K562 (cell line): ENCODE measurements at regions not wholly inside any gene's neighbourhood (a gene's known extent, or its start where the extent isn't known, plus 50 kb on each side); places are given as distances from the start of the nearest gene placed in this dataset.

Experiments used
- ATAC-seq: fragments of 200-7000 bp; cut with Tn5 transposase; 3 replicates; pipeline ENCODE4 v1.9.1; 2020; ENCODE audit warnings: moderate library complexity
- BruUV-seq: library from RNA; stranded (reverse); fragments of 400-500 nt; replicated peaks from 2 replicates; lab custom pipeline; 2021; lab: Mats Ljungman, UMichigan
- CTCF ChIA-PET: fragments of 300-600 bp; formaldehyde crosslinking; extraction: SDS; loops from one replicate; lab custom pipeline; 2021; ENCODE audit warnings: low intra/inter-chr PET ratio; lab: Yijun Ruan, JAX
- POLR2A ChIA-PET: fragments of 300-600, 350-650 bp; sonication (Branson Sonifier 250); formaldehyde crosslinking; extraction: SDS; loops from one replicate; lab custom pipeline; 2021; ENCODE audit warnings: antibody characterized with exemption, inconsistent platforms; lab: Yijun Ruan, JAX
- DNase-seq, 4 experiments: peaks; one replicate each; pipeline versions ENCODE4 v3.0.0 to v3.0.0-alpha.2; 2011 to 2018; ENCODE audit warnings: low spot score in 3 of 4, mixed read lengths in 3 of 4; ENCODE audit errors: extremely low read depth in 1 of 4
- FAIRE-seq: peaks from 2 replicates; lab custom pipeline; 2011; peaks lifted over from hg19 to GRCh38; lab: Jason Lieb, UNC
- H2AFZ ChIP-seq: 2 replicates; pipeline ENCODE4 v1.6.0; 2011; ENCODE audit warnings: low read depth, low read length, control low read depth, inconsistent platforms
- H3K27ac ChIP-seq: fragments of 200-600 bp; 3 replicates; pipeline ENCODE4 v1.8.0; 2011; ENCODE audit warnings: low read depth, mild to moderate bottlenecking, control low read depth, inconsistent platforms, low read length, moderate library complexity, mixed read lengths; ENCODE audit errors: extremely low read depth
- H3K27me3 ChIP-seq, 2 experiments: fragments of 300-600 bp in 1 of 2; 2 replicates in 1 of 2; 3 replicates in 1 of 2; pipeline versions ENCODE4 v1.6.0 to v1.8.0; 2011; ENCODE audit warnings: inconsistent platforms in 2 of 2, low read length in 2 of 2, mild to moderate bottlenecking in 1 of 2, mixed read lengths in 1 of 2, moderate library complexity in 1 of 2; ENCODE audit not compliant: control insufficient read depth in 2 of 2, insufficient read depth in 2 of 2
- H3K36me3 ChIP-seq: fragments of 300-600 bp; 3 replicates; pipeline ENCODE4 v1.8.0; 2011; ENCODE audit warnings: mild to moderate bottlenecking, low read length, inconsistent platforms; ENCODE audit not compliant: control insufficient read depth, insufficient read depth
- H3K4me1 ChIP-seq, 2 experiments: fragments of 200-600 bp in 1 of 2; replicated peaks in 1 of 2; 2 replicates in 1 of 2; 3 replicates in 1 of 2; pipeline versions ENCODE4 v1.5.1 to v1.8.0; 2011; ENCODE audit warnings: inconsistent platforms in 2 of 2, low read length in 2 of 2, mild to moderate bottlenecking in 1 of 2, mixed read lengths in 1 of 2, moderate library complexity in 1 of 2; ENCODE audit not compliant: control insufficient read depth in 2 of 2, insufficient read depth in 2 of 2
- H3K4me2 ChIP-seq: 2 replicates; pipeline ENCODE4 v1.6.1; 2011; ENCODE audit warnings: low read length, control low read depth, inconsistent platforms, mixed read lengths; ENCODE audit not compliant: insufficient read depth
- H3K4me3 ChIP-seq: fragments of 200-600 bp; sonication (generic), shearing (Covaris generic); 2 replicates; pipeline ENCODE4 v1.5.1; 2016; ENCODE audit warnings: control low read depth, inconsistent platforms
- H3K79me2 ChIP-seq: fragments of 200-600 bp; 3 replicates; pipeline ENCODE4 v1.8.0; 2011; ENCODE audit warnings: low read length, inconsistent platforms; ENCODE audit not compliant: control insufficient read depth, insufficient read depth
- H3K9ac ChIP-seq, 2 experiments: 2 replicates each; pipeline versions ENCODE4 v1.6.0 to v1.6.1; 2011; ENCODE audit warnings: low read depth in 2 of 2, low read length in 2 of 2, control low read depth in 1 of 2, inconsistent platforms in 1 of 2, mild to moderate bottlenecking in 1 of 2, mixed read lengths in 1 of 2; ENCODE audit not compliant: insufficient read depth in 1 of 2
- H3K9me1 ChIP-seq: one replicate; pipeline ENCODE4 v1.6.0; 2011; ENCODE audit warnings: inconsistent platforms, mild to moderate bottlenecking, low read length, moderate library complexity; ENCODE audit not compliant: control insufficient read depth, insufficient read depth
- H3K9me3 ChIP-seq: replicated peaks from 2 replicates; pipeline ENCODE4 v1.5.1; 2011; ENCODE audit warnings: low read depth, low read length, inconsistent platforms; ENCODE audit not compliant: control insufficient read depth, insufficient read depth
- H4K20me1 ChIP-seq: replicated peaks from 2 replicates; pipeline ENCODE4 v1.6.1; 2011; ENCODE audit warnings: low read length, inconsistent platforms, mixed read lengths; ENCODE audit not compliant: control insufficient read depth, insufficient read depth
- CHCHD3 ChIP-seq: fragments of 250-450 bp; sonication (Bioruptor Pico); IDR thresholded peaks from 2 replicates; pipeline ENCODE4 v2.1.2; 2022; ENCODE audit warnings: mild to moderate bottlenecking
- FUS ChIP-seq: fragments of 200-400 bp; formaldehyde crosslinking; optimal IDR thresholded peaks from 2 replicates; pipeline ENCODE3; 2017; ENCODE audit warnings: low read depth, low read length
- GABPB2 ChIP-seq: fragments of 250-450 bp; sonication (Bioruptor Pico); conservative IDR thresholded peaks from 2 replicates; pipeline ENCODE4 v1.5.1; 2021; ENCODE audit warnings: mild to moderate bottlenecking
- HNRNPLL ChIP-seq: fragments of 200-400 bp; formaldehyde crosslinking; IDR thresholded peaks from 2 replicates; pipeline ENCODE4 v1.6.1; 2017; ENCODE audit warnings: low read length, low read depth, mild to moderate bottlenecking; ENCODE audit not compliant: poor library complexity, severe bottlenecking
- MAZ ChIP-seq, 2 experiments: fragments of 450-650 bp in 1 of 2; sonication (generic) in 1 of 2; formaldehyde crosslinking; IDR thresholded peaks in 1 of 2; conservative IDR thresholded peaks in 1 of 2; 2 replicates each; pipeline versions ENCODE4 v1.4.0 to v1.5.0; 2020; ENCODE audit warnings: mild to moderate bottlenecking in 1 of 2, missing genetic modification reagents in 1 of 2
- MYNN ChIP-seq, 2 experiments: sonication (generic); formaldehyde crosslinking in 1 of 2; IDR thresholded peaks; 2 replicates each; pipeline versions ENCODE4 v1.5.0 to v1.6.1; 2016 to 2020; ENCODE audit warnings: antibody characterized with exemption in 1 of 2, missing genetic modification reagents in 1 of 2
- NCOA2 ChIP-seq, 2 experiments: fragments of 450-650 bp; IDR thresholded peaks; 2 replicates each; pipeline ENCODE4 v1.6.1; 2018; ENCODE audit warnings: mild to moderate bottlenecking in 2 of 2, moderate library complexity in 1 of 2; ENCODE audit not compliant: partially characterized antibody in 2 of 2
- RBM14 ChIP-seq: fragments of 200-400 bp; formaldehyde crosslinking; IDR thresholded peaks from 2 replicates; pipeline ENCODE4 v1.6.1; 2018; ENCODE audit warnings: low read depth, mild to moderate bottlenecking, low read length, moderate library complexity, borderline replicate concordance; ENCODE audit not compliant: insufficient read depth
- RFX1 ChIP-seq: fragments of 450-650 bp; IDR thresholded peaks from 2 replicates; pipeline ENCODE4 v1.6.1; 2016; ENCODE audit warnings: mild to moderate bottlenecking, moderate library complexity
- SP2 ChIP-seq: IDR thresholded peaks from 2 replicates; pipeline ENCODE4 v1.6.1; 2011; ENCODE audit warnings: mild to moderate bottlenecking, low read depth, low read length, moderate library complexity; ENCODE audit not compliant: poor library complexity, severe bottlenecking; ENCODE audit errors: extremely low read depth
- SREBF1 ChIP-seq: fragments of 150-350 bp; IDR thresholded peaks from 2 replicates; pipeline ENCODE4 v1.6.1; 2014; ENCODE audit warnings: antibody characterized with exemption, low read depth, low read length, borderline replicate concordance
- TSC22D4 ChIP-seq: fragments of 450-650 bp; IDR thresholded peaks from 2 replicates; pipeline ENCODE4 v1.6.1; 2016; ENCODE audit warnings: missing genetic modification characterization, missing biosample characterization, control low read depth
- ZNF644 ChIP-seq: fragments of 200-800 bp; sonication (Bioruptor generic); IDR thresholded peaks from 2 replicates; pipeline ENCODE4 v1.6.1; 2016; ENCODE audit warnings: low read depth, missing genetic modification characterization, missing compliant biosample characterization
- WGBS: fragments of 100-300 bp; shearing (Covaris generic); methylation state at CpG from one replicate; pipeline ENCODE4 v1.1.6; 2016; ENCODE audit warnings: low coverage, mixed read lengths; ENCODE audit not compliant: insufficient coverage; ENCODE audit errors: missing lambda C conversion rate; 5-methylcytosine and 5-hydroxymethylcytosine counted together
- in situ Hi-C: fragments of 300-500 bp; cut with MboI; formaldehyde crosslinking; loops from 4 replicates; pipeline ENCODE4 v1.15.0; 2018; ENCODE audit warnings: inconsistent platforms, mixed read lengths
- intact Hi-C: fragments of 100-400 bp; cut with micrococcal nuclease; formaldehyde crosslinking; loops from 2 replicates; pipeline ENCODE4 v1.14.2; 2022
- TF ChIP-seq, protein P1 (sequence below): fragments of 450-650 bp; formaldehyde crosslinking; IDR thresholded peaks from 2 replicates; pipeline ENCODE4 v1.4.0; 2022; ENCODE audit warnings: mild to moderate bottlenecking, moderate library complexity
- TF ChIP-seq, protein P2 (sequence below): fragments of 250-450 bp; sonication (Bioruptor Pico); IDR thresholded peaks from 2 replicates; pipeline ENCODE4 v1.4.0; 2020

DNA sequence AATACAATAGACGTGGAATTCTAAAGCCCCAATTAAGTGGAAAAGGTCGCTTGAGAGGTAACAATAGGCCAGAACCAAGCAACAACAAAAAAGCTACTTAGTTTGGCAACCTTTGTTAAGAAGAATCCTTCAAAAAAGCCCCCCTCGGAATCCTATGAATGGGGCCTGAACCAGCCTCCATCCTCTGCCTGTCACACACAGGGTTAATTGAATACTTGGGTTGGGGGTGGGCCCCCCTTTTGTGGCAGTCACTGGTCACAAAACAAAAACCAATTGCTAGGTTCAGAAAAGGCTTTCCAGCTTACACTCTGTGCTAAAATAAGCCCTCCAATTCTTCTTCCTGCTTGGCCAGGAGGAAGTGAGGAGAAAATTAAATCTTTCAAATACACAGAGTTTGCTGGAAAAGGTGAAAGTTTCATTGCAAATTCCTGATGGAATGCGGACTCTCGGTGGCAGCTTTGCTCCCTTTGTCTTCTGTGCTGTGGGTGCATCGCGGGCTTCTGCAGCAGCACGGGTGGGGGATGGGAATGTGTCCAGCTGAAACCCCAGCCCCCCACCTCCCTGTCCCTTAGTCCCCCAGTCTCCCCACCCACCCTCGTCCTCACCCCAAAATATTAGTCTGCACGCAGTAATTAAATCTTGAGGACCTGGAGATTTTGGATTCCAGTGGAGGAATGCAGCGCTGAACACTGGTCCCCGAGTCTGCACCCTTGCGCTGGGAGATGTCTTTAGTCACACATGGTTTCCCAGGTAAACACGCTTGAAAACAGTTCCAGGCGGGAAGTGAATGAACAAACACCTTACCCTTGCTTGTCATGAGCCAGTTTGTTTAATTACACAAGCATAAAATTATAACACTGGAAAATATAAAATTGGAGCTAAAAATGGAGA, 254.3 kb downstream of the SOX11 start:
- no TSS peak for BruUV-seq
- Histone ChIP-seq H2AFZ (no peak overlapping the region), H3K9me3 (no peaks in the 10 kb centered on the region), H3K36me3 (no peaks in the 10 kb centered on the region), H3K79me2 (no peaks in the 10 kb centered on the region), H4K20me1 (no peaks in the 10 kb centered on the region), H3K27me3 (no peaks in the 10 kb centered on the region), H3K9ac (no peak overlapping the region), H3K4me1 (no peaks in the 10 kb centered on the region), H3K4me3 (no peak overlapping the region), H3K27ac (no peak overlapping the region), H3K4me2 (no peak overlapping the region), H3K9me1 (no peaks in the 10 kb centered on the region)
- no peak for FAIRE-seq
- intact Hi-C loops: no loop called here
- WGBS: 0% methylated on average over 14 of the region's 15 CpGs
- ATAC-seq: no peak
- DNase-seq: no peak
- CTCF ChIA-PET: no interaction called here
- in situ Hi-C loops: no loop called here
- POLR2A ChIA-PET: no interaction called here
- TF ChIP-seq MYNN (IDR thresholded peaks at IDR 0.05) (no peak), MYNN (CRISPR knock-in tag; IDR thresholded peaks at IDR 0.05) (no peak), CHCHD3 (CRISPR knock-in tag) (no peak), RFX1 (no peak), FUS (no peak), SREBF1 (no peak), RBM14 (no peak), SP2 (no peak), MAZ (CRISPR knock-in tag; conservative IDR thresholded peaks at IDR 0.05 in 1 of 2, IDR thresholded peaks at IDR 0.05 in 1 of 2) (no peak), TSC22D4 (no peak), ZNF644 (tag) (no peak), HNRNPLL (no peak), GABPB2 (CRISPR knock-in tag) (no peak), NCOA2 (IDR thresholded peaks at IDR 0.05; ENCODE audit: partially characterized antibody in 2 of 2) (no peak)
- TF ChIP-seq, protein P1, sequence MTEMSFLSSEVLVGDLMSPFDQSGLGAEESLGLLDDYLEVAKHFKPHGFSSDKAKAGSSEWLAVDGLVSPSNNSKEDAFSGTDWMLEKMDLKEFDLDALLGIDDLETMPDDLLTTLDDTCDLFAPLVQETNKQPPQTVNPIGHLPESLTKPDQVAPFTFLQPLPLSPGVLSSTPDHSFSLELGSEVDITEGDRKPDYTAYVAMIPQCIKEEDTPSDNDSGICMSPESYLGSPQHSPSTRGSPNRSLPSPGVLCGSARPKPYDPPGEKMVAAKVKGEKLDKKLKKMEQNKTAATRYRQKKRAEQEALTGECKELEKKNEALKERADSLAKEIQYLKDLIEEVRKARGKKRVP (CRISPR knock-in tag): no peak
- TF ChIP-seq, protein P2, sequence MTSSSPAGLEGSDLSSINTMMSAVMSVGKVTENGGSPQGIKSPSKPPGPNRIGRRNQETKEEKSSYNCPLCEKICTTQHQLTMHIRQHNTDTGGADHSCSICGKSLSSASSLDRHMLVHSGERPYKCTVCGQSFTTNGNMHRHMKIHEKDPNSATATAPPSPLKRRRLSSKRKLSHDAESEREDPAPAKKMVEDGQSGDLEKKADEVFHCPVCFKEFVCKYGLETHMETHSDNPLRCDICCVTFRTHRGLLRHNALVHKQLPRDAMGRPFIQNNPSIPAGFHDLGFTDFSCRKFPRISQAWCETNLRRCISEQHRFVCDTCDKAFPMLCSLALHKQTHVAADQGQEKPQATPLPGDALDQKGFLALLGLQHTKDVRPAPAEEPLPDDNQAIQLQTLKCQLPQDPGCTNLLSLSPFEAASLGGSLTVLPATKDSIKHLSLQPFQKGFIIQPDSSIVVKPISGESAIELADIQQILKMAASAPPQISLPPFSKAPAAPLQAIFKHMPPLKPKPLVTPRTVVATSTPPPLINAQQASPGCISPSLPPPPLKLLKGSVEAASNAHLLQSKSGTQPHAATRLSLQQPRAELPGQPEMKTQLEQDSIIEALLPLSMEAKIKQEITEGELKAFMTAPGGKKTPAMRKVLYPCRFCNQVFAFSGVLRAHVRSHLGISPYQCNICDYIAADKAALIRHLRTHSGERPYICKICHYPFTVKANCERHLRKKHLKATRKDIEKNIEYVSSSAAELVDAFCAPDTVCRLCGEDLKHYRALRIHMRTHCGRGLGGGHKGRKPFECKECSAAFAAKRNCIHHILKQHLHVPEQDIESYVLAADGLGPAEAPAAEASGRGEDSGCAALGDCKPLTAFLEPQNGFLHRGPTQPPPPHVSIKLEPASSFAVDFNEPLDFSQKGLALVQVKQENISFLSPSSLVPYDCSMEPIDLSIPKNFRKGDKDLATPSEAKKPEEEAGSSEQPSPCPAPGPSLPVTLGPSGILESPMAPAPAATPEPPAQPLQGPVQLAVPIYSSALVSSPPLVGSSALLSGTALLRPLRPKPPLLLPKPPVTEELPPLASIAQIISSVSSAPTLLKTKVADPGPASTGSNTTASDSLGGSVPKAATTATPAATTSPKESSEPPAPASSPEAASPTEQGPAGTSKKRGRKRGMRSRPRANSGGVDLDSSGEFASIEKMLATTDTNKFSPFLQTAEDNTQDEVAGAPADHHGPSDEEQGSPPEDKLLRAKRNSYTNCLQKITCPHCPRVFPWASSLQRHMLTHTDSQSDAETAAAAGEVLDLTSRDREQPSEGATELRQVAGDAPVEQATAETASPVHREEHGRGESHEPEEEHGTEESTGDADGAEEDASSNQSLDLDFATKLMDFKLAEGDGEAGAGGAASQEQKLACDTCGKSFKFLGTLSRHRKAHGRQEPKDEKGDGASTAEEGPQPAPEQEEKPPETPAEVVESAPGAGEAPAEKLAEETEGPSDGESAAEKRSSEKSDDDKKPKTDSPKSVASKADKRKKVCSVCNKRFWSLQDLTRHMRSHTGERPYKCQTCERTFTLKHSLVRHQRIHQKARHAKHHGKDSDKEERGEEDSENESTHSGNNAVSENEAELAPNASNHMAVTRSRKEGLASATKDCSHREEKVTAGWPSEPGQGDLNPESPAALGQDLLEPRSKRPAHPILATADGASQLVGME (CRISPR knock-in tag): no peak
